GM10266 (cell line): ENCODE measurements at regions not wholly inside any gene's neighbourhood (a gene's known extent, or its start where the extent isn't known, plus 50 kb on each side); places are given as distances from the start of the nearest gene placed in this dataset.
A peak's percentile ranks its signal among the peaks of the same experiment; 100 is the strongest.

Experiments used
- DNase-seq: peaks from one replicate; pipeline ENCODE4 v3.0.0; 2012; ENCODE audit errors: extremely low spot score
- TF ChIP-seq, protein P1 (sequence below): IDR thresholded peaks from 2 replicates; pipeline ENCODE4 v1.5.1; 2012; ENCODE audit warnings: mild to moderate bottlenecking, low read depth; ENCODE audit not compliant: control insufficient read depth, insufficient read depth; ENCODE audit errors: missing control alignments

- TF ChIP-seq, protein P1, sequence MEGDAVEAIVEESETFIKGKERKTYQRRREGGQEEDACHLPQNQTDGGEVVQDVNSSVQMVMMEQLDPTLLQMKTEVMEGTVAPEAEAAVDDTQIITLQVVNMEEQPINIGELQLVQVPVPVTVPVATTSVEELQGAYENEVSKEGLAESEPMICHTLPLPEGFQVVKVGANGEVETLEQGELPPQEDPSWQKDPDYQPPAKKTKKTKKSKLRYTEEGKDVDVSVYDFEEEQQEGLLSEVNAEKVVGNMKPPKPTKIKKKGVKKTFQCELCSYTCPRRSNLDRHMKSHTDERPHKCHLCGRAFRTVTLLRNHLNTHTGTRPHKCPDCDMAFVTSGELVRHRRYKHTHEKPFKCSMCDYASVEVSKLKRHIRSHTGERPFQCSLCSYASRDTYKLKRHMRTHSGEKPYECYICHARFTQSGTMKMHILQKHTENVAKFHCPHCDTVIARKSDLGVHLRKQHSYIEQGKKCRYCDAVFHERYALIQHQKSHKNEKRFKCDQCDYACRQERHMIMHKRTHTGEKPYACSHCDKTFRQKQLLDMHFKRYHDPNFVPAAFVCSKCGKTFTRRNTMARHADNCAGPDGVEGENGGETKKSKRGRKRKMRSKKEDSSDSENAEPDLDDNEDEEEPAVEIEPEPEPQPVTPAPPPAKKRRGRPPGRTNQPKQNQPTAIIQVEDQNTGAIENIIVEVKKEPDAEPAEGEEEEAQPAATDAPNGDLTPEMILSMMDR: no peak
- no peak for DNase-seq
These were observed 234.0 kb upstream of the SLC14A2 start for GRCh38 chr18:45381282-45381681.

GRCh38 chr18:45383228-45383627 lies 232.0 kb upstream of the SLC14A2 start:
- DNase-seq: no peak
- TF ChIP-seq, protein P1: no peak

GRCh38 chr18:45384137-45384961 lies 230.9 kb upstream of the SLC14A2 start:
- TF ChIP-seq, protein P1: peak; percentile 69
- peak; percentile 49 for DNase-seq

DNA sequence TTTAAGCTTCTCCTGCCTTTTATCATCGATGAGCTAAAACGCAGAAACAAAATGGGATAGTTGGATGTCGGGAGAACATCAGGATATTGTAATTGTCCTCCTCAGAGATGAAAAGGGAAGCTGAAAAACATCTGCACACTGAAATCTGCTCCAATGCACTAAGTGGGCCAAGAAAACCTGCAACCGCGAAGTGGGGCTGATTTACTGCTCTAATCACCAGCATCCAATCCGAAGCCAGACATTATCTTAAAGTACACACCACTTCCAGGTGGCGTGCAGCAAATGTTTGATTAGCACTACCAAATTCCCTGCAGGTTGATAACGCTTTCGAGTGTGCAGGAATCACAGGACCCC lies 230.3 kb upstream of the SLC14A2 start:
- no peak for DNase-seq
- TF ChIP-seq, protein P1: no peak

DNA sequence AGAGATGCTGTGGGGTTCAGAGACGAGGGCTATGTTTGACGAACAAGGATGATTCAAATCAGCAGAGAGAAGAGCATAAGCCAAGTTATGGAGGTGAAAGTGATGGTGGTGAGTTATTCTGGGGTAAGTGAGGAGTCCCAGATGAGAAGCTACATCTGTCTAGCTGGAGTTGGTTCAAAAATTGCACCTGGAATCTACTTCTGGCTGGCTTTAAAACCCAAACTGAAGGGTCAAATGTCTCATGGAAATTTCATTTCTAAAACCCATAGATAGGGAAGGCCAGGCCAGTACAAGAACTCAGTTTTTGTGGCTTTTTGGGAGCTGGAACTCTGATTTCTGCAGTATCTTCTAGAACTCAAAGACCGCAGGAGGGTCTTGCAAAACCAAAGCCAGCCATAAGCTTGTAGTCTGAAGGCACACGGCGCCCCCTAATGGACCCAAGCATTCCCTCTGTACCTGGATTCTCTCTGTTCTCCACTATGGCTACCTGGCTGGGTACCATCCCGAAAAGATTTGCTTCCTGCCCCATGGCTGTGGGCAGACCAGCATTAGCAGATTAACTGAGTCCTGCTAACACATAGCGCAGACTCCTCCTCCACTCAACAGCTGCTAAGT lies 229.1 kb upstream of the SLC14A2 start:
- peak; percentile 16 for DNase-seq
- TF ChIP-seq, protein P1: peak; percentile 54

- DNase-seq: no peak
- TF ChIP-seq, protein P1: no peak
These were observed 228.0 kb upstream of the SLC14A2 start for GRCh38 chr18:45387229-45387628.

GRCh38 chr18:45398448-45398847 lies 216.8 kb upstream of the SLC14A2 start:
- TF ChIP-seq, protein P1: no peak
- no peak for DNase-seq
